ENCODE measurements at regions not wholly inside any gene's neighbourhood (a gene's known extent, or its start where the extent isn't known, plus 50 kb on each side); places are given as distances from the start of the nearest gene placed in this dataset.

DNA sequence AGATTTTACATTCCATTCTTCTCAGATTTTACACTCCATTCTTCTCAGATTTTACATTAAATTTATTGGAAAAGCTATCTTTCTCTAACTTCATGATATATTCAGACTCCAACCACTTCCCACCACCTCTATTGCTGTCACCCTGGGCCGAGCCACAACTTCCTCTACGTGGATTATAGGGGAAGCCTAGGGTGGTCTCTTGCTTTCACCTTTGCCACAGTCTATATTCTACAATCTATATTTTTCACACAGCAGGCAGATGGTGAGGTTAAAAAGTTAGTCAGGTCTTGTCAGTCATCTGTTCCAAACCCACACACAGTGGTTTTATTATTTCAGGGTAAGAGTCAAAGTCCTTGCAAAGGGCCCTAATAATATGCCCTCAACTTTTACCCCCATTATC is 370.8 kb upstream of the SUCLG2 start:
- DNase-seq, result no peak

DNA sequence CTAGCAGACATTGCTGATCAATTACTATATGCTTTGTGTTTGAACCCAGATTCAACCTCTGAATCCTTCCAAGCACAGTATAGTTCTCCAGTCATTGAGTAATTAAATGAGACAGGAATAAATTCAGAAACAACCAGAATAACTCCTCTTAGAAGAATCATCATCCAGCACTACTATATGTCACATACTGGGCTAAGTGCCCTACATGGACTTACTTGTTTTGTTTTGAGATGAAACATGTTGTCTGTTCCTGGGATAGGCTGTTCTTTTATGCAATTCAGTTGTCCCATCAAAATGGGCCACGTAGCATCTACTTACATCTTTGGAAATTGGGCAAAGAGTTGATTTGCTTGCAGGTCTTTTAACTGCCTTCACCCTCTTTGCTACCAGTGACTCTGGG is 365.5 kb upstream of the SUCLG2 start:
- no peak for DNase-seq

DNA sequence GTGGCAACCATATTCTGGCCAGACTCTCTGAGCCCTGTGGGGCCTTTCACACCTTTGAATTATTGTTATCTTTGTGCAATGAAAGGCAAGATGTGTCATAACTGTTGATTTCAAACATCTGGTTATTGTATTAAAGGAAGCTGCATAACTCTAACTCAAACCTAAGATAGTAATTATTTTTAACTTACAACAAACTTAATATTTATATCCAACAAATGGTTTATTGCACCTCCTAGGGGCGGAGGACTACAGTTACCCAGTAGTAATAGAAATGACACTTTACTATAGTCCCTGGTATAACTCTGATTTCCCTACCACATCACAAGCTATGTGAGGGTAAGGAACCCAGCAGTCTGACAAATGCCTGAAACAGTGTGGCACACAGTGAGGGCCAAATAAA is 363.9 kb upstream of the SUCLG2 start:
- DNase-seq, result no peak

DNA sequence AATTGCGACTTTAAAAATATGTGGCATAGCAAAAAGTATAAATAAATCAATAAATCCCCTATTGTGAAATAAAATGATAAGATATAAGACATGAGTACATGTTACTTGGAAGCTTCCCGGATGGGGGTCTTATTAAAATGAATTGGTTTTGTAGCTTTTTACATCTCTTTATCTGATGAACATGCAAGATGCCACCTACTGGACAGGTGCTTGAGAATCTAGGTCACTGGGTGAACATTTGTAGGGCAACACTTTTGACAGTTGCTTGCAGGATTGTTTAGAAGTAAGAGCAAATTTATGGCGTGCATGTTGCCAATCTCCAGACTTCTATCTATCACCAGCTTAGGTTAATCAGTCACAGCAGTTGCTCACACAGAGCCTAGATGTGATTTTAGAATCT is 362.7 kb upstream of the SUCLG2 start:
- DNase-seq, result no peak

DNA sequence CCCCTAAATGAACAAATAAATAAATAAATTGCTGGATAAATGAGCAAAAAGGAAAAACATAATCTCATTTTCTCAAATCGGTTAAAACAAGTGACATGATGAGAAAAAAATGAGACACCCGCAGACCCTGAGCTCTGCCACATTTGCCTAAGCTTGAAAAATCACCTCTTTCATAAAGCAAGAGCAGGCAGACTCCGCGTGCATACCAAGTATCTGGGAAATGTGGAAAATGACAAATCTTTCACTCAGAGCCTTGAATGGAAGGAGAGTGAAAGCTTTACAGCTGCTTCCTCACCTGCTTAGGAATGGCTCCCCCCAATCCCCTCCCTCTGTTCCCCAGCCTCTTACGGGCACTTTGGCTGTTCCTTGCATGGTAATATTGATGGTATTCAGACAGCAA is 355.5 kb upstream of the SUCLG2 start:
- DNase-seq, result no peak

DNA sequence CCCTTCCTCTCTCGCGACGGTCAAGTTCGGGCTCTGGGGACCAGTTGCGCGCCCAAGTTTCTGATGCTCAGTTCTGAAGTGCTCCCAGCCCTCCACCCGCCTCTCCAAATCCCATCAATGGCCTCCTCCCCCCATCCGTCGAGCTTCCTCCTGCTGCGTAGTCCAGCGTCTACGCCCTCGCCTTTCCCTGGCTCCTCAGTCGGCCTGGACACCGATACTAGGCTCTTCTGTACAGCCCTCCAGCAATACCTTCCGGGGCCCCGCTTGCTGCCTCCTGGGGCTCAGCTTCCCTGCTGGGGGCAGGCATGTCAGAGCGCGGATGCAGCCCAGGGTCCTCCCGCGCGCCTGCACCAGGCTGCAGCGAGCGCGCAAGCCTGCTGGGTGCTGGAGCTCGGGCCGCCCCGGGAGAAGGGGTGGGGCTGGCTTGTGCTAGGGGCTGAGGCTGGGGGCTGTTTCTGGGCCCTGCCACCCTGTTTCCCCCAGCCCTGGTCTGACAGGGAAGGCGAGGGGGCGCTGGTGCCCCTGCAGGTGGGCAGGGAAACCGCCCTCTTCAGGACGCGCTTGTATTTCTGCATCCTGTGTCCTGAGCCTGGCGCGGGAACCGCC is 353.3 kb upstream of the SUCLG2 start:
- DNase-seq, result no peak

DNA sequence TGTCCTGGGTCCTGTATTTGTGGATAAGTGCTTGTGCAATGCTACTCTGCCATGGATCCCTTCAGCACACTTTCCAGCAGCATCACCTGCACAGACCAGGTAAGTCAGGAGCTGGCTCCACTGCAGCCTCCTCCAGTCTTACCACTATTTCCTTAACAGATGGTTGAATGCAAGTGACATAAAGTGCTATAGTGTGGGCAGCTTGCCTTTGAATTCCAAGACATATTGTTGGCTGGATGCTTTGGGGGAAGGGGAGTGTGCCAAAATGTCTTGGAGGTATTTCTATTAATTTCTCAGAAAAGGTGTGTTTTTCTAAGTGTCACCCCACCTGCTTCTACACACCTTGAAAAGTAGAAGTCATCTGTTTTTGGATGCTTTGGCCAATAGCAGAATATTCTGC is 352.2 kb upstream of the SUCLG2 start:
- DNase-seq, result no peak

DNA sequence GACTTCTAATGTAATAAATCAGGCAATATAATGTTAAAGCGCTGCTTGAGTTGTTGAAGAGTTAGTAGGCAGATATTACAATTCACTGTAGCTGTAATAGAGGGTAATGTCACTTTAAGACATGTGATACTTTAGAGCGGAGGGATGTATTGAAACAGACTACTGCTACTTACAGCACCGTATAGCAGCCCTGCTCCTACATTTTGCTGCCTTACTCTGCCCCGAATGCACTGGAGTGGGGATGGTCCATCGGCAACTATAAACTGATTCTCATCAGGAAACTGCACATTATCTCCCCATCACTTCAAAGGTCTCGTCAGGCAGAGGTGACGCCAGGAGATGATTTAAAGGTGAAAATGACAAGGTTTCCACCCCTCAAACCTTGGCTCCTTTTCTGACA is 349.7 kb upstream of the SUCLG2 start:
- DNase-seq, result no peak

DNA sequence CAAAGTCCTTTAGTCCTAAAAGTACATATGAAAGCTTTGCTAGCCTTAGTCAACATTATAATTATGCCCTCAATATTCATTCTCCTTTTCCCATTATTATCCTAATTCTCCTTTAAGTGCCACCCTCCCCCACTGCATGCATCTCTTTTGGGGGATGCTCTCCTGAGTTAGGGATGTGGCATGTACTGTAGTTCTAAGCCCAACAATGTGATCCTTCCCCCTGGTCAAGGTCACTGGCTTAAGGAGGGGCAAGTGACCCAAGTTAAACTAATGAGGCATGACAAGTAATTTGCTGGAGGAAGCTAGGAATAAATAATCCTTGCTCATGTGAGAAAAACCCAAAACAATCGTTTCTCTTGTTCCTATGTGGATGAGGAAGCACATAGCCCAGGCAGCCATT is 343.9 kb upstream of the SUCLG2 start:
- no peak for DNase-seq

DNA sequence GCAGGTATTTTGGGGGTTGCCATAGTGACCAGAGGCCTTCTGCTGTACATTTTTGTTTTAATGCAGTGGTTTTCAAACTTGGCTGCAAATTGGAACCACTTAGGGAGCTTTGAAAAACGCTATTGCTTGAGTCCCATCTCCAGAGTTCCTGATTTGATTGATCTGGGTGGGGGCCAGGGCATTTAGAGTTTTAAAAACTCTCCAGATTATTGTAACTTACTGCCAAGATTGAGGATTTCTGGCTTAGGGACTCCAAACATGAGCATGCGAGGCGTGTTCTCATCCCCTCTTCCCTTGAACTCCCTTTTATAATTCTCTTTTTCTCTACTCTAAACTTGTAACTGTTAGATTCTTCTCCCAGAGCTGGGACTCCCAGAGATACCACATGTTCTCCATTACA is 340.8 kb upstream of the SUCLG2 start:
- DNase-seq, result no peak

DNA sequence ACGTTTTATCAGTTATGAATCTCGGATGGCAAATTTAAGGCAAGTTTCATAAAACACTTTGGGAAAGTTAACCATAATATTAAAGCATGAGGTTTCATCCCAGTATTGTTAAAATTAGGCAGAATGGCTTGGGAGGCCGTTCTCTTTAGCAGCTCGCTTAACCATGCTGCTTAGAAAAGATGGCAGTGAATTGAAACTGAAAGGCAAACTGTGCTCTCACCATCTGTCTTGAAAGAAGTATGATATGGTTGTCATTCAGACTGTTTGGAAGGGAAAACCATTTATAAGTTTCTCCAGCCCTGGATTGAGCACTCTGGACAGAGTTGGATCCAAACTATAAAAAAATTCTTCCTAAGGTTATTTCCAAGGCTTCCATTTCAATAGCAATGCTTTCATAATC is 332.3 kb upstream of the SUCLG2 start:
- DNase-seq, result no peak

DNA sequence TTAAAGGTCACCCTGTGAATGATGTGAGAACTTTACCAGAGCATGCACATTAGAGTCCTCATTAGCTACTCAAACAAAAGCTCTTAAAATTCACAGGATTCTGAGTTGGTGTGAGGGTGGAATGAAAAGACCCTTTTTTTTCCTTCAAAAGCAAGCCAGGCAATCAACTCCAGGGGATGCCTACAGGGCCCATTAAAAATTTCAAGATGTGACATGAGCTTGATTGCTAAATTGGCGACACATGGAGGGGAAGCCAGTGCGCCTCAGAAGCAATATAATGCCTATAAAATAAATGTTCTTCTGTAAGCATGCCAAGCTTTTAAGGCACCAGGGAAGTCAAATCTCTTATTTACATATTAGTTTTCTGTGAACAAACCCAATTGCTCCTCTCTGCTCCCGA is 328.8 kb upstream of the SUCLG2 start:
- DNase-seq, result no peak

DNA sequence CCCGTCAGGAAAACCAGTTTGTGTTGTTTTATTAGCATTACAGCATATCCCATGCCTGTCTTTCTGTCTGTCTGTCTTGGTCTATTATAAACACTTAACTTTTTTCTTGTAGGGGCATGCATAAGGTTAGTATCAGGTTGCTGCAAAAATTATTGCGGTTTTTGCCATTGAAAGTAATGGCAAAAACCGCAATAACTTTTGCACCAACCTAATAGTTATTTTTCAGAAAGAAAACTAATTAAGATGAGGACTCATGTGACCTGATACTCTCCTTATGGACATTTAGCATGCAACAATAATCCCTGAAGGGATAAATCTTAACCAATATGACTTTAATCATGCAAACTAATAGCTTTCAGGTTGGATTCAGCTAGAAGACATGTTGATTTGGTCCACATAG is 326.7 kb upstream of the SUCLG2 start:
- no peak for DNase-seq

DNA sequence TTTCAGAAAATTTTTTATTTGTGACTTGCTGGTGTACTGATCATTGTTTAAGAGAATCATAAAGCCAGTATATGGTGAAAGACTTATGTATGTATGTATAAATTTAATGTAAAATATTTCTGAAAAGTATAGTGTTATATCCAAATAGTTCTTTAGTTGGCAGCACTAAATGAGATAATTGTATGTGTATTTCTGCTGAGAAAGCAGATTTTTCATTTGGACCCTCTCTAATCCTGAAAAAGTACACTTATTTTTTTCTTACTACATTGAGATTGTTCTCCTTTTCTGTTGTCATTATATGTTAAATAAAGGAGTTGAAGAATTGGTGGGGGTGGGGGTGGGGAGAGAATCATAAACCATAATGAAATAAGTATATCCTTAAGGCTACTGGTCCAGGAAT is 324.9 kb upstream of the SUCLG2 start:
- DNase-seq, result no peak

DNA sequence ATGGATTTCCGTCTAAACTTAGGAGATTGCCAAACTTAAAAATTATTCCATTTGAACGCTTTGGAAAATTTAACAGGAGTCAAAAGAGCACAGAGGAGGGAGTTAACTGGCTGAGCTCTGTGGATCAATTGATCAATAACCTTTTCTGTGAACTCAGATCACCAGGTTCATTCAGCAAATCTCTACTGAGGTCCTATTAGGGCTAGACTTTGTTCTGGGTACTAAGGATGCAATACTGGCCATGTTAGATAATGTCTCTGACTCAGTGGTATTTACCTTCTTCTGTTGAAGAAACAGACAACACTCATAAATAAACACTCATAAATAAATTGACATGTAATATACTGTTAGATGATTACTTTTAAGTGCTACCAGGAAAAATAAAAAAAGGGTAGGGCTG is 323.4 kb upstream of the SUCLG2 start:
- no peak for DNase-seq

DNA sequence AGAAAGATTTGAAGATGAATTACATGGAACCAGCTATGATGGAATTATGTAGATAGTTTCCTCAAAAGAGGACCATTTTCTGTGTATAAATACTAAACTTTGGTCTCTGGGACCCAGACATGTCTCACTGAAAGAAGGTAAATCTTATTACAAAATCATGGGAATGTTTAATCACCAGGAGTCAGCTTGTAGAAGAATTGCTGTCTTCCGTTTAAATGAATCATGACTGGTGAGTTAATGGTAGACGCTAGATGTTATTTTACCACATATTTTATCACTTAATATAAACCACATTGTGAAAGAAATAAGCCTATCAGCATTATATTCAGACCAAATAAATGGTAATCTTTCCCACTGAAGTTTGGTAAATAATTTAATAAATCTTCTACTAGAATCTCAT is 322.3 kb upstream of the SUCLG2 start:
- peak; percentile 55 for DNase-seq

DNA sequence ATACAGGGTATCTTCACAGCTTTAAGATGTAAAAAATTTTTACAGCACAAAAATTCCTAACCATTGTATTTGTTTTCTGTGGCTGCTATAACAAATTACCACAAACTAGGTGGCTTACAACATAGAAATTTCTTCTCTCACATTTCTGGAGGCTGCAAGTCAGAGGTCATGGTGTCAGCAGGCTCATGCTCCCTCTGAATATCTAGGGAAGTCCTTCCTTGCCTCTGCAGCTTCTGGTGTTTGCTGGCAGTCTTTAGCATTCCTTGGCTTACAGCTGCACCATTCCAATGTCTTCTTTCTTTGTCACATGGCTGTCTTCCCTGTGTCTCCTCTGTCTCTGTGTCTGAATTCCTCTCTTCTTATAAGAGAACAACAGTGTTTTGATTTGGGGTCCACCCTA is 310.2 kb upstream of the SUCLG2 start:
- no peak for DNase-seq

DNA sequence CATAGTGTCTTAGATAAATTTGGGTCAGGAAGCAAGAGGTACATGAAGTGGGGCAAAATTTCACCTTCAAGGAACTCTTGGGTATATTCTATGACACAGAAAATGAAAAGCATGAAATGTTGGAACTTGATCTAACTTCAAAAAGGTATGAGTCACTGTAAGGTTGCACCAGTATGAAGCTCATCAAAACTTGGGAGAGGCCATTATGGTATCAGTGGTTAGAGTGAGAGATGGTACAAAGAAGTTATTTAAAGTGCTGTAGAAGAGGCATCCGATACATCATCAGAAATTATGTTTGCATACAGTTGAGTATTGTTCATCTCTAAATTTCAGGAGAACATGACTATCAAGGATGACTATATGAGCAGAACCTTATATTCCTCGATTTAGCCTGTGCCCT is 302.9 kb upstream of the SUCLG2 start:
- no peak for DNase-seq

DNA sequence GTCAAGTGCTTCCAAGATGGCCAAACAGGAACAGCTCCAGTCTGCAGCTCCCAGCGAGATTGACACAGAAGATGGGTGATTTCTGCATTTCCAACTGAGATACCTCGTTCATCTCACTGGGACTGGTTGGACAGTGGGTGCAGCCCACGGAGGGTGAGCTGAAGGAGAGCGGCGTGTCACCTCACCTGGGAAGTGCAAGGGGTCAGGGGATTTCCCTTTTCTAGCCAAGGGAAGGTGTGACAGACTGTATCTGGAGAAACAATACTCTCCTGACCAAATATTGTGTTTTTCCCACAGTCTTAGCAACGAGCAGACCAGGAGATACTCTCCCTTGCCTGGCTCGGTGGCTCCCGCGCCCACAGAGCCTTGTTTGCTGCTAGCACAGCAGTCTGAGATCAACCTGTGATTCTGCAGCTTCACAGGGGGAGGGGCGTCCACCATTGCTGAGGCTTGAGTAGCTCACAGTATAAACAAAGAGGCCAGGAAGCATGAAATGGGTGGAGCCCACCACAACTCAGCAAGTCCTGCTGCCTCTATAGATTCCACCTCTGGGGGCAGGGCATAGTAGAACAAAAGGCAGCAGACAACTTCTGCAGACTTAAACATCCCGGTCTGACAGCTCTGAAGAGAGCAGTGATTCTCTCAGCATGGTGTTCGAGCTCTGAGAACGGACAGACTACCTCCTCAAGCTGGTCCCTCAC is 293.5 kb upstream of the SUCLG2 start:
- DNase-seq, result peak; percentile 16

DNA sequence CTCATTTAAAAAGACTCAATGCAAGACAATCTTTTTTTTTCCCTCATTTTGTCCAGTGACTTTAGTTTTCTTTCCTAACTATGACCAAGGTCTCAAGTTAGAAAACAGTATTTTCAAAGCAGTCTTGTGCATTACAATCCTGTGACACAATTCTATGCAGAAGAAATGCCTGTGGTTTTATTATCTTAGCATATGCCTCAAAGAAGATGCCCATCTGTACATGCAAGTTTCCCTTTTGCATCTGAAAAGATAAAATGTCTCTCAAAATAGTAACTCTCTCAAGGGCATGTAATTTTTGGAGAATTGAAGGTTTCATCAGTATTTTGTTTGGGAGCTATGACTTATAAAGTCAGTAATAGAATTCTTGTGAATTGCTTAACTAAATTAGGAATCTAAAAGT is 292.0 kb upstream of the SUCLG2 start:
- DNase-seq, result peak; percentile 35

DNA sequence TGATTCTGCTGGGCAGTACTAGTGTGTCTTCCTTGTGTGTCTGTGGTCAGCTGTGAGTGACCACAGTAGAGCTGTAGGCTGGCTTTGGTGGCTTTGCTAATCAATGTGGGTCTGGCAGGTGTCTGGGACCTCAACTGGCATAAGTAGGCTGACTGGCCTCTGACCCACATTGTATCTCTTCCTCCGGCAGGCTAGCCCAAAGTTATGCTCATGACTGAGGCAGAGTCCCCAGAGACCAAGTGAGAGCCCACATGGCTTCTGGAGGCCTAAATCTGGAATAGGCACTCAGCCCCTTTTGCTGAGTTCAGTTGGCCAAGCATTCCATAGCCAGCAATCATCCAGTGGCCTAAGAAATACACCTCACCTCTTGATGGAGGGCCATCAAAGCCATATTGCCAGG is 289.1 kb upstream of the SUCLG2 start:
- no peak for DNase-seq

DNA sequence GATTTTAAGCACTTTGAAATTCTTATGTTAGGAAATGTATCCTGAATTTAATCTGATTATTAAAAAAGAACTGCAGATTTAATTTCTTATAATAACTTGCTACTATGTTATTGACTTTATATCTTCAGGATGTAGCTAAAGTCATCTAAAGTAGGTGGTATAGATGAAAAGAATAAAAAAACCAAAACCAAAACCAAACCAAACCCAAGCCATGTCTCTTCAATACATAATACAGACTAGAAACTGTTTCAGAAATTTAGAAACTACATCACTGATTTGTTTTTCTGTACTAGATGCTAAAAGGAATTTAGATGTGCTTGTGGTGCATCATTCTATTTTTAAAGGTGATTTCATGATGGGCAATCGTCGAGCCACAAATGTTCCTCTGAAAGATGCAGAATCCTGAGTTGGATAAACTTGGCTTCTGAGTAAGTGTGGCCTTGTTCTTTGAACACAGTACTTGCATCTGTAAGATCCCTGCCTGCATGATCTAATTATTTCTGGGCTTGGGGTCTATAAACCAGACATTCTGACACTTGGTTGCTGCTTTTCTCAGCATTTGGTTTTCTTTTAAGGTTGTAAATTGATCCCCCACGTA is 287.1 kb upstream of the SUCLG2 start:
- DNase-seq, result no peak

DNA sequence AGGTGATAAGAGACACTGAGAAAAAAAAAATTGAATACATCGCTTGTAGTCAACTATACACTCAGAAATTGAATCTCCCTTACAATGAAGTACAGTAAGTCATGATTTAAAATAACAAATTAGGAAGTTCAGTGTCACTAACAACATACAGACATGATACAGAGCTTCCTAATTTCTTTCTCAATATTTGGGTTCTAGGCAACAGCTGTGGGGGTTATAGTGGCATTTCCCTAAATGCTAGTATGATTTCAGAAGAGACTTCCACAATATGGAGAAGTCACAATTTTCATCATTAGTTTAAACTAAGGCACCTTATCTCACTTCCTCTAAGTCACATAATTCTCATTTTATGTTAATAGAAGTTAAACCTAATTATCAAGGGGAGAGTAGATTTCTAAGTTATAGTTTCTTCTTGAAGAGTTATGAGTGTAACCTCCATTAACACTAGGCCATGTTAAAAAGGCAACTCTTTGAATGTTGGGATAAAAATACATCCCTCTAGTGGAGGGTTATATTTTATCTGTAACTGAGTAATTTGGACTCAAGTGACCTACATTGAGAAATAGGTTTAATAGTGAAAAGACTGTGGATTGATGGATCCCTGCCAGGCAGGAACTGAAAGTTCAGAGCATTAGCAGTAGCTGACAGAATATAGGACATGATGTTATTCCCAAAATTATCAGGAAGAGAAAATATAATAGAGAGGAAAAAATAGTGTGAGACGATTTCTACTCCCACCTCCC is 286.0 kb upstream of the SUCLG2 start:
- DNase-seq, result peak; percentile 18

DNA sequence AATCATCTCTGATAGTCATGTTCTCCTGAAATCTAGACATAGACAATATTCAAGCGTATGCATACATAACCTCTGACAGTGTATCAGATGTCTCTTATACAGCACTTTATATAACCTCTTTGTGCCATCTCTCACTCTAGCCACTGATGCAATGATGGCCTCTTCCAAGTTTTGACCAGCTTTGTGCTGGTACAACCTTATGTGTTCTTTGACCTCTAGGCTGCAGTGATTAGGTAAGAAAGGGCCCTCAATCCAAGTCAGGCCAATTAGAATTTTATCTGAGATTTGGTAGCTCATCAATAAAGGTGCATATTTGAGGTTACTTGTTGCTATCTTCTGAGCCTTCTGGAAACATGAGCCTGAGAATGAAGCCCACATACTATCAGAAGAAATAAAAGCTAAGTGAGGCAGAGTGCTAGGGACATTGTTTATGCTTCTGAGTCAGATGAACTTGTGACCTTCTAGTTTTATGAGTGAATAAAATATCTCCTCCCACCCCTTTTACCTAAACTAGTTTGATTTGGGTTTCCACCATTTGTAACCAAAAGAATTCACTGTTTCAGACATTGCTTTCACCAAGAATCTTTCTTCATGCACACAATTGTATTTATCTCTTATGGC is 283.2 kb upstream of the SUCLG2 start:
- DNase-seq, result no peak
